Fibroblast of the aortic adventitia (primary cell): ENCODE measurements at regions not wholly inside any gene's neighbourhood (a gene's known extent, or its start where the extent isn't known, plus 50 kb on each side); places are given as distances from the start of the nearest gene placed in this dataset.
A peak's percentile ranks its signal among the peaks of the same experiment; 100 is the strongest.

Experiments used
- DNase-seq: peaks from one replicate; pipeline ENCODE4 v3.0.0-alpha.2; 2010; ENCODE audit warnings: low read depth
- H3K4me3 ChIP-seq: 2 replicates; pipeline ENCODE4 v1.5.1; 2011; ENCODE audit warnings: low read depth, mild to moderate bottlenecking, control low read depth, low read length, moderate library complexity
- CTCF ChIP-seq: IDR thresholded peaks from 2 replicates; pipeline ENCODE4 v1.5.1; 2011; ENCODE audit warnings: mild to moderate bottlenecking, low read length, control low read depth, inconsistent platforms; ENCODE audit not compliant: insufficient read depth

- no peak overlapping the region for H3K4me3 ChIP-seq
- TF ChIP-seq CTCF = no peak
- DNase-seq = no peak
Measured at GRCh38 chr3:197428952-197429351, 126.8 kb downstream of the BDH1 start.

- peak; percentile 15 for DNase-seq
- no peak overlapping the region for H3K4me3 ChIP-seq
- TF ChIP-seq CTCF = no peak
Measured at GRCh38 chr3:197428117-197428801, 127.5 kb downstream of the BDH1 start.

DNA sequence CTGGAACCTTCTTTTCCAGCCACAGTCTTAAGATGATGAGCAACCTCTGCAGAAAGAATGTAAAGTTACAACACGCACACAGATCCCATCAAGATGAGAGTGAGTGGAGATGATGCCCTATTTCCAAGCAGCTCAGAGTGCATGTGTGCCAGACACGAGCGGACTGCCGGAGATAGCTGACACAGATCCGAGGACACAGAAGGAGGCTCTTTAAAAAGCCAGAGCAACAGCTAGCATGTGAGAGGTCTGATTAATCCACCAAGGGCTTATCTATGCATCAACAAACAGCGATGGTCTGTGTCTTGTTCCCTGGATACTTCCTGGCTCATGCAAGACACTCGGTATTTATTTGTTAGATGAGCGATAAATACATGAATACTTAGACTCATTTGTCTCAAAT, 128.6 kb upstream of the DLG1 start:
- DNase-seq = no peak
- no peak for TF ChIP-seq CTCF
- H3K4me3 ChIP-seq = no peak overlapping the region

DNA sequence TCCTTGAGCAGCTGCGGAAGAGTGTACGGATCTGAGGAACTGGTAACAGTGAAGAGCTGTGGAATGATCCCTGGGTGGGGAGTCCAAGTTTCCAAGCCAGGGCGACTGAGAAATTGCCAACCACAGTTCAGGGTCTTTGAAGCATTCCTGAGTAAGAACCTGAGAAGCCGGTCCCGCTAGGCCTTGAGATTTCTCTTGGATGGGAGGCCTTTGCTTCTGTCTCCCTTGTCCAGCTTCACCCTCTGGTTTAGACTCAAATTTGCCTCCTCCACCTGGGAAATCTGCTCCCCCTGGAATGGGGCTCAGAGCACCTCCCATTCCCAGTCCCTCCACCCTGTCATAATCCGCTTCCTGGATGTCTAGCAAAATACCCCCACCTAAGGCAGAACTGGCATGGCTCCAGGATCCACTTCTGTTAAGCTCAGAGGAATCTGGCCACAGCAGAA, 127.7 kb upstream of the DLG1 start:
- DNase-seq = peak; percentile 8
- TF ChIP-seq CTCF = no peak

GRCh38 chr3:197425485-197426120, 127.2 kb upstream of the DLG1 start:
- H3K4me3 ChIP-seq = no peak overlapping the region
- no peak for DNase-seq
- TF ChIP-seq CTCF = no peak

More for the DNA sequence above, 127.7 kb upstream of the DLG1 start:
- H3K4me3 ChIP-seq = no peak overlapping the region

- H3K4me3 ChIP-seq = no peak overlapping the region
- TF ChIP-seq CTCF = no peak
- no peak for DNase-seq
Measured at GRCh38 chr3:197424674-197425484, 126.5 kb upstream of the DLG1 start.
